Thyroid gland (tissue), 4 donors: ENCODE measurements at regions not wholly inside any gene's neighbourhood (a gene's known extent, or its start where the extent isn't known, plus 50 kb on each side); places are given as distances from the start of the nearest gene placed in this dataset.
A peak's percentile ranks its signal among the peaks of the same experiment; 100 is the strongest.
"Not testable (repeated sequence)": the region's sequence is repeated elsewhere in the genome, so short reads cannot be mapped to it uniquely, and the experiment has no call there.

Experiments
- DNase-seq, 2 donors: peaks; one replicate each; pipeline ENCODE4 v3.0.0-alpha.2; 2019
- H3K27ac ChIP-seq, 3 donors: fragments of 200-600 bp; sonication (generic); 1 replicate in 2 of 3; 2 replicates in 1 of 3; pipeline ENCODE4 v1.5.1; 2016 to 2019; ENCODE audit warnings: mild to moderate bottlenecking in 1 of 3, moderate library complexity in 1 of 3
- H3K27me3 ChIP-seq: fragments of 200-600 bp; sonication (generic); one replicate; pipeline ENCODE4 v1.5.1; 2019
- H3K36me3 ChIP-seq, 2 donors: fragments of 200-600 bp; sonication (generic); one replicate each; pipeline ENCODE4 v1.5.1; 2016 to 2019
- H3K4me1 ChIP-seq, 2 donors: fragments of 200-600 bp; sonication (generic); one replicate each; pipeline ENCODE4 v1.5.1; 2017 to 2019
- H3K4me3 ChIP-seq, 3 donors: fragments of 200-600 bp; sonication (generic); replicated peaks in 1 of 3; 1 replicate in 2 of 3; 2 replicates in 1 of 3; pipeline ENCODE4 v1.5.1; 2016; ENCODE audit warnings: mild to moderate bottlenecking in 1 of 3
- H3K9me3 ChIP-seq: fragments of 200-600 bp; sonication (generic); one replicate; pipeline ENCODE4 v1.5.1; 2017
- POLR2A ChIP-seq, 2 donors: fragments of 450-650 bp; IDR thresholded peaks; one replicate each; pipeline ENCODE4 v1.6.1; 2017; ENCODE audit warnings: antibody characterized with exemption in 2 of 2, mild to moderate bottlenecking in 2 of 2, moderate library complexity in 1 of 2
- WGBS, 2 donors: methylation state at CpG; one replicate each; pipeline ENCODE4 v1.1.5; 2017; 5-methylcytosine and 5-hydroxymethylcytosine counted together
- intact Hi-C: fragments of 100-400 bp; cut with DNase I; formaldehyde crosslinking; loops from one replicate; pipeline ENCODE4 v1.15.1; 2023
- TF ChIP-seq, protein P1 (sequence below), 6 experiments: fragments of 200-600 bp in 3 of 6; fragments of 450-650 bp in 3 of 6; sonication (generic) in 3 of 6; IDR thresholded peaks; one replicate each; pipeline ENCODE4 v1.5.1; 2016 to 2019; ENCODE audit warnings: antibody characterized with exemption in 6 of 6, mild to moderate bottlenecking in 2 of 6, inconsistent platforms in 1 of 6, moderate library complexity in 1 of 6

DNA sequence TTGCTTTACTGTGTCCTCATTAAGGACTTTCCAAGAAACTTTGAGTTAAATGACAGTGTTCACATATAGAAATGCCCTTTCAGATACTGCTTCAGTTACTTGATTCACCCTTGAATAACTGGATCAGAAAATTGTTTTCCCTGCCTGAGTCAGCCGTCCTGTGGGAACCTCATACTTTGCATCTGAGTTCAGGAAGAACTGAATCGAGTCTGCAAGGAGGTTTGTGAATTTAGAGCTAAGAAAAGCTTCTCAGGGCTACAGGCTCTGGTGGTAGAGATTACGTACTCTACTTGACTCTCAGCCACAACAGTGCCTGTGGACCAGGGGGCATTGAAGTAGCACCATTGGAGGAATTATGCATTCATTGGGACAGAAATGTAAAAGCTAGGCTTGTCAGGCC lies 252.4 kb upstream of the C2CD4B start:
- intact Hi-C loops, result no loop called here
- peaks cover 0 to 7% of the 10 kb centered on the region in 2 donors for H3K4me1 ChIP-seq
- TF ChIP-seq, protein P1, sequence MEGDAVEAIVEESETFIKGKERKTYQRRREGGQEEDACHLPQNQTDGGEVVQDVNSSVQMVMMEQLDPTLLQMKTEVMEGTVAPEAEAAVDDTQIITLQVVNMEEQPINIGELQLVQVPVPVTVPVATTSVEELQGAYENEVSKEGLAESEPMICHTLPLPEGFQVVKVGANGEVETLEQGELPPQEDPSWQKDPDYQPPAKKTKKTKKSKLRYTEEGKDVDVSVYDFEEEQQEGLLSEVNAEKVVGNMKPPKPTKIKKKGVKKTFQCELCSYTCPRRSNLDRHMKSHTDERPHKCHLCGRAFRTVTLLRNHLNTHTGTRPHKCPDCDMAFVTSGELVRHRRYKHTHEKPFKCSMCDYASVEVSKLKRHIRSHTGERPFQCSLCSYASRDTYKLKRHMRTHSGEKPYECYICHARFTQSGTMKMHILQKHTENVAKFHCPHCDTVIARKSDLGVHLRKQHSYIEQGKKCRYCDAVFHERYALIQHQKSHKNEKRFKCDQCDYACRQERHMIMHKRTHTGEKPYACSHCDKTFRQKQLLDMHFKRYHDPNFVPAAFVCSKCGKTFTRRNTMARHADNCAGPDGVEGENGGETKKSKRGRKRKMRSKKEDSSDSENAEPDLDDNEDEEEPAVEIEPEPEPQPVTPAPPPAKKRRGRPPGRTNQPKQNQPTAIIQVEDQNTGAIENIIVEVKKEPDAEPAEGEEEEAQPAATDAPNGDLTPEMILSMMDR (IDR thresholded peaks at IDR 0.05), result no peak
- TF ChIP-seq POLR2A (IDR thresholded peaks at IDR 0.05), result no peak
- H3K27me3 ChIP-seq, result no peaks in the 10 kb centered on the region
- H3K27ac ChIP-seq, result no peak overlapping the region
- H3K9me3 ChIP-seq, result no peaks in the 10 kb centered on the region
- 78 to 80% methylated on average over 3 of the region's 3 CpGs for WGBS, 2 donors
- H3K4me3 ChIP-seq, result no peak overlapping the region
- no peaks in the 10 kb centered on the region for H3K36me3 ChIP-seq
- no peak for DNase-seq

DNA sequence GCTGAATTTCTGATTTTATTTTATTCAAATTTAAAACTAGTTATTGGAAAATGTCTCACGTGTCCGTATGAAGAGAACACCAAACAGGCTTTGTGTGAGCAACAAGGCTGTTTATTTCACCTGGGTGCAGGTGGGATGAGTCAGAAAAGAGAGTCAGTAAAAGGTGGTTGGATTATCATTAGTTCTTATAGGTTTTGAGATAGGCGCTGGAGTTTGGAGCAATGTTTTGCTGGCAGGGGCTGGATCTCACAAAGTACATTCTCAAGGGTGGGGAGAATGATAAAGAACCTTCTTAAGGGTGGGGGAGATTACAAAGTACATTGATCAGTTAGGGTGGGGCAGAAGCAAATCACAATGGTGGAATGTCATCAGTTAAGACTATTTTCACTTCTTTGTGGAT lies 253.4 kb upstream of the C2CD4B start:
- WGBS, 2 donors, result 96% methylated on average over 3 of the region's 3 CpGs
- intact Hi-C loops, H3K36me3 ChIP-seq, H3K4me1 ChIP-seq, H3K27ac ChIP-seq, H3K27me3 ChIP-seq, DNase-seq, H3K4me3 ChIP-seq, H3K9me3 ChIP-seq: not testable (repeated sequence)

DNA sequence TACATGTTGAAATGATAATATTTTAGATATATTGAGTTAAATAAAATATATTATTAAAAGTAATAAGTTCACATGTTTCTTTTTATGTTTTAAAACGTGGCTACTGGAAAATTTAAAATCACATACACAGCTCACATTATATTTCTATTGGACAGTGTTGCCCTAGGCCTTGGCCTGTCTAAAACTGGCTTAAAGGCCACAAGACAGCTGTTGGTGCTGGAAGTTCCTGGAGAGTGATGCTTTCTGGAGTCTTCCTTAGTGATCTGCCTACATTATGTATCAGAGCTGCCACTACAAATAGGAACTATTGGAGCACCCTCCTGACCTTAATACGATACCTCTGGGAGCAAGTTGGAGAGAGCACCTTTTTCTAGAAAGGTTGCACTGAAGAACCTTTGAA lies 254.1 kb upstream of the C2CD4B start:
- peaks cover 0 to 7% of the 10 kb centered on the region in 2 donors for H3K4me1 ChIP-seq
- no peaks in the 10 kb centered on the region for H3K36me3 ChIP-seq
- no peak overlapping the region for H3K4me3 ChIP-seq
- 87 to 91% methylated on average over 2 of the region's 2 CpGs for WGBS, 2 donors
- intact Hi-C loops, result no loop called here
- no peaks in the 10 kb centered on the region for H3K27me3 ChIP-seq
- no peaks in the 10 kb centered on the region for H3K9me3 ChIP-seq
- no peak for TF ChIP-seq POLR2A (IDR thresholded peaks at IDR 0.05)
- no peak overlapping the region for H3K27ac ChIP-seq
- no peak for DNase-seq

DNA sequence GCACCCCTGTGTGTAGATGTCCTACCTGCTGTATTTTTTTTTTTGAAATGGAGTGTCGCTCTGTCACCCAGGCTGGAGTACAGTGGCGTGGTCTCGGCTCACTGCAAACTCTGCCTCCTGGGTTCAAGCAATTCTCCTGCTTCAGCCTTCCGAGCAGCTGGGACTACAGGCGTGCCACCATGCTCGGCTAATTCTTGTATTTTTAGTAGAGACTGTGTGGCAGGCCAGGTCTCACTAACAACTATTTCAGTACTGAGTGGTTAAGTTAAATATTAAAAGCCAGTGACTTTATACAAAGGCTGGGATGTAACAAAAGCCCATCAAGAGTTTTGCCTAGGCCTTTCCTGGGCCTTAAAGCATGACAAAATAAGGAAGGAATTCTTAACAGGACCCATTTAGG lies 255.3 kb upstream of the C2CD4B start:
- H3K4me3 ChIP-seq, H3K4me1 ChIP-seq, H3K27me3 ChIP-seq, H3K9me3 ChIP-seq, H3K36me3 ChIP-seq, intact Hi-C loops: not testable (repeated sequence)
- peak overlapping the region in 2 of 3 donors; percentile 57 to 77 for H3K27ac ChIP-seq
- DNase-seq, result peak; percentile 46 to 64
- 29 to 45% methylated on average over 6 of the region's 6 CpGs for WGBS, 2 donors

DNA sequence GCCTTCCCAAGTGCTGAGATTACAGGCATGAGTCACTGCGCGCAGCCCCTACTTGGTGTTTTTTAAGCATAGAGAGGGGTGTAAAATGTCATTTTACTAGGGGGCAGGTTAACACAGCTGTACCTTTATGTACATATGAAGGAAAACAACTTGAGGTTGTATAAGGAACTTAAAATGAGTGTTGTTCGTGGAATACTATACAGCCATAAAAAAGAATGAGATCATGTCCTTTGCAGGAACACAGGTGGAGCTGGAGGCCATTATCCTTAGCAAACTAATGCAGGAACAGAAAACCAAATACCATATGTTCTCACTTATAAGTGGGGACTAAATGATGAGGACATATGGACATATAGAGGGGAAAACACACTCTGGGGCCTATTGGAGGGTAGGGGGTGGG lies 256.2 kb upstream of the C2CD4B start:
- Histone ChIP-seq H3K27me3 (no peaks in the 10 kb centered on the region), H3K4me1 (peaks cover 0 to 7% of the 10 kb centered on the region in 2 donors)

DNA sequence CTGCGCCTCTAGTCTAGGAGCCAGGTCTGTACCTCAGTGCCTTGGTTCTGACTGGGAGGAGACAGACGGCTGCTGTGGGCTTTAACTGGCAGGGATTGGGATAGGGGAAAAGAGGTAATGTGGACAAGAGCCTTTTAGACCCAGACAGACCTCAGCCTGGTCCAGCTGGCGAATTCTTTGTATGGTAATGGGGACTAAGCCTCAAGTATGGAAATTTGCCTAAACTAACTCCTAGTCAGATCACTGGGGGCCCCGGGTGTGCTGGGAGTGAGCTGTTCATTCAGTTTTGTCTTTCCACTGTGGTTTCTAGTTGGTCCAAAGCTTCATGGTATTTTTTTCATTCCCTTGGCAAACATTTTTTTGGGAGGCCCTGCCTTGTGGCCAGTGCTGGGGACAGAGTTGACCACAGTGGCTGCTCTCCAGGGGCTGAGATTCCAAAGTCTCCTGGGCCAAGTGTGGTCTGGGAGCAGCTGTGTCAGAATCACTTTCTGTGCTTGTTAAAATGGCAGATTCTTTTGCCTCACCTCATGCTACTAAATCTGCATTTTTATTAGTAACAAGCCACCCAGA lies 261.4 kb upstream of the C2CD4B start:
- Histone ChIP-seq H3K9me3 (no peaks in the 10 kb centered on the region), H3K4me1 (peaks cover 27 to 30% of the 10 kb centered on the region in 2 donors), H3K36me3 (no peaks in the 10 kb centered on the region), H3K27ac (no peak overlapping the region), H3K4me3 (no peak overlapping the region), H3K27me3 (no peaks in the 10 kb centered on the region)
- no peak for TF ChIP-seq POLR2A (IDR thresholded peaks at IDR 0.05)
- TF ChIP-seq, protein P1 (IDR thresholded peaks at IDR 0.05), result no peak
- DNase-seq, result no peak
- WGBS, 2 donors, result 79 to 80% methylated on average over 4 of the region's 4 CpGs
- intact Hi-C loops, result no loop called here

More for the DNA sequence above, 256.2 kb upstream of the C2CD4B start:
- no peak overlapping the region for H3K4me3 ChIP-seq
- peak overlapping the region in 1 of 3 donors; percentile 77 for H3K27ac ChIP-seq
- WGBS, 2 donors, result 97 to 100% methylated on average over 3 of the region's 3 CpGs
- no peaks in the 10 kb centered on the region for H3K9me3 ChIP-seq
- DNase-seq, result no peak
- intact Hi-C loops, result no loop called here
- no peaks in the 10 kb centered on the region for H3K36me3 ChIP-seq
- TF ChIP-seq POLR2A (IDR thresholded peaks at IDR 0.05), result no peak
- TF ChIP-seq, protein P1 (IDR thresholded peaks at IDR 0.05), result no peak

DNA sequence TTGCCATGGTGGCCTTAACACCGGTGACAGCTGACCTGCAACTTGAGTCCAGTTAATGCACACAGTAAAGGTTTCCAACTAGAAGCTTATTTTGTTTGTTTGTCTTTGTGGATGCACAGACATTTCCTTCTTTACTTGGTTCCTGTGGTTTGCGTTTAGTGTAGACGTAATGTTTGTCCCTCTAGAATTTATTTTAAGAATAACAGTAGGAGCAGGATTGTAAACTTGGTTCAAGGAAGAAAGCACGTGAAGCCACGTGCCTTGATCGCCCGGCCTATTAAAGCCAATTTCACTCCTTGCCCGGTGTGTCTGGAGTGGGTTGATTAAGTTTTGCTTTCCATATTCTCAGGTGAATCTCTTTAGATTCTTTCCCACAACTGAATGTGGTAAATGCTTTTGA lies 263.2 kb upstream of the C2CD4B start:
- H3K9me3 ChIP-seq, result no peaks in the 10 kb centered on the region
- peak overlapping the region in 1 of 3 donors; percentile 84 for H3K27ac ChIP-seq
- H3K27me3 ChIP-seq, result no peaks in the 10 kb centered on the region
- intact Hi-C loops, result no loop called here
- H3K4me1 ChIP-seq, result peaks cover 41 to 48% of the 10 kb centered on the region in 2 donors
- no peak overlapping the region for H3K4me3 ChIP-seq
- DNase-seq, result no peak
- WGBS, 2 donors, result 95 to 97% methylated on average over 8 of the region's 8 CpGs
- no peaks in the 10 kb centered on the region for H3K36me3 ChIP-seq
- no peak for TF ChIP-seq POLR2A (IDR thresholded peaks at IDR 0.05)
- TF ChIP-seq, protein P1 (IDR thresholded peaks at IDR 0.05), result no peak
